K562 (cell line): ENCODE measurements at regions not wholly inside any gene's neighbourhood (a gene's known extent, or its start where the extent isn't known, plus 50 kb on each side); places are given as distances from the start of the nearest gene placed in this dataset.

Experiments
- ATAC-seq: fragments of 200-7000 bp; cut with Tn5 transposase; 3 replicates; pipeline ENCODE4 v1.9.1; 2020; ENCODE audit warnings: moderate library complexity
- BruUV-seq: library from RNA; stranded (reverse); fragments of 400-500 nt; replicated peaks from 2 replicates; lab custom pipeline; 2021; lab: Mats Ljungman, UMichigan
- CTCF ChIA-PET: fragments of 300-600 bp; formaldehyde crosslinking; extraction: SDS; loops from one replicate; lab custom pipeline; 2021; ENCODE audit warnings: low intra/inter-chr PET ratio; lab: Yijun Ruan, JAX
- POLR2A ChIA-PET: fragments of 300-600, 350-650 bp; sonication (Branson Sonifier 250); formaldehyde crosslinking; extraction: SDS; loops from one replicate; lab custom pipeline; 2021; ENCODE audit warnings: antibody characterized with exemption, inconsistent platforms; lab: Yijun Ruan, JAX
- DNase-seq, 4 experiments: peaks; one replicate each; pipeline versions ENCODE4 v3.0.0 to v3.0.0-alpha.2; 2011 to 2018; ENCODE audit warnings: low spot score in 3 of 4, mixed read lengths in 3 of 4; ENCODE audit errors: extremely low read depth in 1 of 4
- FAIRE-seq: peaks from 2 replicates; lab custom pipeline; 2011; peaks lifted over from hg19 to GRCh38; lab: Jason Lieb, UNC
- H2AFZ ChIP-seq: 2 replicates; pipeline ENCODE4 v1.6.0; 2011; ENCODE audit warnings: low read depth, low read length, control low read depth, inconsistent platforms
- H3K27ac ChIP-seq: fragments of 200-600 bp; 3 replicates; pipeline ENCODE4 v1.8.0; 2011; ENCODE audit warnings: low read depth, mild to moderate bottlenecking, control low read depth, inconsistent platforms, low read length, moderate library complexity, mixed read lengths; ENCODE audit errors: extremely low read depth
- H3K27me3 ChIP-seq, 2 experiments: fragments of 300-600 bp in 1 of 2; 2 replicates in 1 of 2; 3 replicates in 1 of 2; pipeline versions ENCODE4 v1.6.0 to v1.8.0; 2011; ENCODE audit warnings: inconsistent platforms in 2 of 2, low read length in 2 of 2, mild to moderate bottlenecking in 1 of 2, mixed read lengths in 1 of 2, moderate library complexity in 1 of 2; ENCODE audit not compliant: control insufficient read depth in 2 of 2, insufficient read depth in 2 of 2
- H3K36me3 ChIP-seq: fragments of 300-600 bp; 3 replicates; pipeline ENCODE4 v1.8.0; 2011; ENCODE audit warnings: mild to moderate bottlenecking, low read length, inconsistent platforms; ENCODE audit not compliant: control insufficient read depth, insufficient read depth
- H3K4me1 ChIP-seq, 2 experiments: fragments of 200-600 bp in 1 of 2; replicated peaks in 1 of 2; 2 replicates in 1 of 2; 3 replicates in 1 of 2; pipeline versions ENCODE4 v1.5.1 to v1.8.0; 2011; ENCODE audit warnings: inconsistent platforms in 2 of 2, low read length in 2 of 2, mild to moderate bottlenecking in 1 of 2, mixed read lengths in 1 of 2, moderate library complexity in 1 of 2; ENCODE audit not compliant: control insufficient read depth in 2 of 2, insufficient read depth in 2 of 2
- H3K4me2 ChIP-seq: 2 replicates; pipeline ENCODE4 v1.6.1; 2011; ENCODE audit warnings: low read length, control low read depth, inconsistent platforms, mixed read lengths; ENCODE audit not compliant: insufficient read depth
- H3K4me3 ChIP-seq: fragments of 200-600 bp; sonication (generic), shearing (Covaris generic); 2 replicates; pipeline ENCODE4 v1.5.1; 2016; ENCODE audit warnings: control low read depth, inconsistent platforms
- H3K79me2 ChIP-seq: fragments of 200-600 bp; 3 replicates; pipeline ENCODE4 v1.8.0; 2011; ENCODE audit warnings: low read length, inconsistent platforms; ENCODE audit not compliant: control insufficient read depth, insufficient read depth
- H3K9ac ChIP-seq, 2 experiments: 2 replicates each; pipeline versions ENCODE4 v1.6.0 to v1.6.1; 2011; ENCODE audit warnings: low read depth in 2 of 2, low read length in 2 of 2, control low read depth in 1 of 2, inconsistent platforms in 1 of 2, mild to moderate bottlenecking in 1 of 2, mixed read lengths in 1 of 2; ENCODE audit not compliant: insufficient read depth in 1 of 2
- H3K9me1 ChIP-seq: one replicate; pipeline ENCODE4 v1.6.0; 2011; ENCODE audit warnings: inconsistent platforms, mild to moderate bottlenecking, low read length, moderate library complexity; ENCODE audit not compliant: control insufficient read depth, insufficient read depth
- H3K9me3 ChIP-seq: replicated peaks from 2 replicates; pipeline ENCODE4 v1.5.1; 2011; ENCODE audit warnings: low read depth, low read length, inconsistent platforms; ENCODE audit not compliant: control insufficient read depth, insufficient read depth
- H4K20me1 ChIP-seq: replicated peaks from 2 replicates; pipeline ENCODE4 v1.6.1; 2011; ENCODE audit warnings: low read length, inconsistent platforms, mixed read lengths; ENCODE audit not compliant: control insufficient read depth, insufficient read depth
- CC2D1A ChIP-seq: fragments of 450-650 bp; IDR thresholded peaks from 2 replicates; pipeline ENCODE4 v1.6.1; 2017; ENCODE audit warnings: mild to moderate bottlenecking
- CEBPB ChIP-seq: fragments of 450-650 bp; IDR thresholded peaks from 2 replicates; pipeline ENCODE4 v1.6.1; 2016; ENCODE audit warnings: missing genetic modification characterization, missing compliant biosample characterization
- COPS2 ChIP-seq: fragments of 450-650 bp; conservative IDR thresholded peaks from 2 replicates; pipeline ENCODE4 v1.6.1; 2016; ENCODE audit warnings: mild to moderate bottlenecking, moderate library complexity
- HNRNPK ChIP-seq: fragments of 200-400 bp; formaldehyde crosslinking; IDR thresholded peaks from one replicate; pipeline ENCODE4 v1.6.1; 2018; ENCODE audit warnings: mild to moderate bottlenecking, low read depth, low read length; ENCODE audit not compliant: poor library complexity, severe bottlenecking
- MED1 ChIP-seq: sonication (generic); formaldehyde crosslinking; IDR thresholded peaks from 2 replicates; pipeline ENCODE4 v1.8.1; 2023; ENCODE audit warnings: missing genetic modification reagents, borderline replicate concordance
- MXI1 ChIP-seq: IDR thresholded peaks from 2 replicates; pipeline ENCODE4 v1.6.1; 2011; ENCODE audit warnings: low read depth, mild to moderate bottlenecking, improper control_type of control experiment, low read length
- NR2C1 ChIP-seq, 2 experiments: fragments of 450-650 bp; IDR thresholded peaks; 2 replicates each; pipeline ENCODE4 v1.6.1; 2017; ENCODE audit warnings: mild to moderate bottlenecking in 2 of 2, antibody characterized with exemption in 1 of 2, inconsistent platforms in 1 of 2, missing compliant biosample characterization in 1 of 2, missing genetic modification characterization in 1 of 2
- PURB ChIP-seq: sonication (generic); formaldehyde crosslinking; IDR thresholded peaks from 2 replicates; pipeline ENCODE4 v1.9.0; 2021; ENCODE audit warnings: low read depth, mild to moderate bottlenecking, missing genetic modification reagents
- RBM15 ChIP-seq: fragments of 200-400 bp; formaldehyde crosslinking; IDR thresholded peaks from 2 replicates; pipeline ENCODE4 v1.6.1; 2018; ENCODE audit warnings: mild to moderate bottlenecking, low read length, moderate library complexity; ENCODE audit not compliant: insufficient read depth
- WGBS: fragments of 100-300 bp; shearing (Covaris generic); methylation state at CpG from one replicate; pipeline ENCODE4 v1.1.6; 2016; ENCODE audit warnings: low coverage, mixed read lengths; ENCODE audit not compliant: insufficient coverage; ENCODE audit errors: missing lambda C conversion rate; 5-methylcytosine and 5-hydroxymethylcytosine counted together
- in situ Hi-C: fragments of 300-500 bp; cut with MboI; formaldehyde crosslinking; loops from 4 replicates; pipeline ENCODE4 v1.15.0; 2018; ENCODE audit warnings: inconsistent platforms, mixed read lengths
- intact Hi-C: fragments of 100-400 bp; cut with micrococcal nuclease; formaldehyde crosslinking; loops from 2 replicates; pipeline ENCODE4 v1.14.2; 2022

- DNase-seq, result no peak
- H3K79me2 ChIP-seq, result no peaks in the 10 kb centered on the region
- CTCF ChIA-PET, result no interaction called here
- TF ChIP-seq MXI1, result no peak
- no peak for TF ChIP-seq CC2D1A
- no peak for TF ChIP-seq PURB (CRISPR knock-in tag)
- TF ChIP-seq COPS2, result no peak
- TF ChIP-seq NR2C1 (IDR thresholded peaks at IDR 0.05), result no peak
- no peak for TF ChIP-seq NR2C1 (tag; IDR thresholded peaks at IDR 0.05)
- no peak for TF ChIP-seq CEBPB (tag)
- no peak for TF ChIP-seq RBM15
- TF ChIP-seq HNRNPK, result no peak
- no peak for TF ChIP-seq MED1 (CRISPR knock-in tag)
- TF ChIP-seq, all 486 proteins: peak for 0
- H3K4me1 ChIP-seq, result no peaks in the 10 kb centered on the region
- H3K4me3 ChIP-seq, result no peak overlapping the region
- FAIRE-seq, result no peak
- H3K27me3 ChIP-seq, result no peaks in the 10 kb centered on the region
- no peaks in the 10 kb centered on the region for H3K9me1 ChIP-seq
- H4K20me1 ChIP-seq, result no peaks in the 10 kb centered on the region
- 0 out of 2 replicates have a peak, but pooled peaks cover 3% of the 10 kb centered on the region for H3K9me3 ChIP-seq
- WGBS, result 17% methylated on average over 4 of the region's 4 CpGs
- no peak overlapping the region for H2AFZ ChIP-seq
- intact Hi-C loops, result no loop called here
- ATAC-seq, result no peak
- H3K4me2 ChIP-seq, result no peak overlapping the region
- H3K27ac ChIP-seq, result no peak overlapping the region
- no peak overlapping the region for H3K9ac ChIP-seq
- in situ Hi-C loops, result no loop called here
- no TSS peak for BruUV-seq
- POLR2A ChIA-PET, result no interaction called here
- no peaks in the 10 kb centered on the region for H3K36me3 ChIP-seq
Observed at GRCh38 chr12:30385706-30386105, 310.0 kb downstream of the IPO8 start.
